ENCODE measurements at regions not wholly inside any gene's neighbourhood (a gene's known extent, or its start where the extent isn't known, plus 50 kb on each side); places are given as distances from the start of the nearest gene placed in this dataset.

- DNase-seq, result no peak
Measured at GRCh38 chr2:24439971-24440340, 51.1 kb upstream of the NCOA1 start.

DNA sequence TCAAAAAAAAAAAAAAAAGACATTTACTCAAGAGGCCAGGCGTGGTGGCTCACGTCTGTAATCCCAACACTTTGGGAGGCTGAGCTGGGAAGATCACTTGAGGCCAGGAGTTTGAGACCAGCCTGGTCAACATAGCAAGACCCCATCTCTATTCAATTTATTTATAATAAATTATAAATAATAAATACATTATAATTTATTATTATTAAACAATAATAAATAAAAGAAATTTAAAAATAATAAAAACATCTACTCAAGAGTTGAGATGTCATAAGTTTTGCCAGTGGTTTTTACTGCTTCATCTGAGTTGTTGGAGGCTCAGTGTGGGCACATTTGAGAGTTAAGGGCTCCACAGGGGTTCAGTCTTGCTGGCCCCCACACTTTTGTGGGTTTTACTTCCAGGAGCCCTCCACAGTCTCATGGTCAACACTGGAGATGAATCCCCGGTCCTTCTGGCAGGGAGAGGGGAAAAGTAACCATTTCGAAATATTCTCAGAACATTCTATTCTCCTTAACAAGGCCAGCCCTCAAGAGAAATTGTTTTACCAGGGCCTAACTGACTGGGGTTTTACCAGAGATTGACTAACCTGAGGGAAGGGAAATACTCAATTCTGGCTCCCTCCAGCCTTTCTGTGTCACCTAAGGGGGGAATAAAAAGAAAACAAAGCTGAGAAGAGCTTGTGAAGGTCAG lies 51.6 kb upstream of the NCOA1 start:
- DNase-seq, result no peak

- DNase-seq, result no peak
Measured at GRCh38 chr2:24438106-24438505, 52.9 kb upstream of the NCOA1 start.

DNA sequence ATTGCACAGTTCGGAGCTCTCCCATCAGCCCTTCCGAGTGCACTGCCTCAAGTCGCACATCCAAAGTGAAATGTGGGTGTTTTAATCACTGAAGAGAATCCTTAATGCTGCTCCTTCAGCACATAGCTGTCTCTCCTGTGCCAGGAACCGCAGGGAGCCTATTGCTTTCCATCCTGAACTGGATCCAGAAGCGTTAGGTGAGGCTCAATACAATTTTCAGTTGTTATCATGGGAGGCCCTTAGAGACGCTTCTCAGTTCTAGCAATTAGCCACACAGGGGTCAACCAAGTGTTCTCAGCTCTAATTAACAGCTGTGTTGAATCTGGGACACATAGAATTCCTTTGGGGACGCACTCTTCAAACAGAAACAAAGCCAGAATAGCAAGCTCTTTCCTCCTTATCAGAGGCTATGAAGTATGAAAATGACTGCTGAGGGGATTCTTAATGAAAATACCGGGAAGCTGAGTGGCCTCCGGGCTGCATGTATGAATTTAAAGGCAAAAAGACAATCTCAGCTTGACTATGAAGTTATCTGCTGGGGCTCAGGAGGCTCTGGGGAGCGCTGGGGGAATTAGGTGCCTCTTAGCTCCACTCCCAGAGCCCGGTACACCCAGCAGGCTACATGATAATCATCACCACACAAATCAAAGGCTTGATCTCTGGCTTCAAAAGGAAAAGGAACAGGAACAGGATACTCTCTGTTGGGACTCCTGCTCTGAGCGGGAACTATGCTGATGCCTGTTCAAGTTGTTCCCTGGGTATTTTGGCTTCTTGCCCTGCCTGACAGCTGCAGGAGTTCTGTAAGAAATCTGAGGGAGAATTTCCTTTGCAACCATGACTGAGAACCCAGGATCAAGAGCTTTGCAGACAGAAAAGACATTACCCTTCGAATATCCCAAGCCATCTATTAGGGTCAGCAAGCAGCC lies 55.4 kb upstream of the NCOA1 start:
- no peak for DNase-seq

DNA sequence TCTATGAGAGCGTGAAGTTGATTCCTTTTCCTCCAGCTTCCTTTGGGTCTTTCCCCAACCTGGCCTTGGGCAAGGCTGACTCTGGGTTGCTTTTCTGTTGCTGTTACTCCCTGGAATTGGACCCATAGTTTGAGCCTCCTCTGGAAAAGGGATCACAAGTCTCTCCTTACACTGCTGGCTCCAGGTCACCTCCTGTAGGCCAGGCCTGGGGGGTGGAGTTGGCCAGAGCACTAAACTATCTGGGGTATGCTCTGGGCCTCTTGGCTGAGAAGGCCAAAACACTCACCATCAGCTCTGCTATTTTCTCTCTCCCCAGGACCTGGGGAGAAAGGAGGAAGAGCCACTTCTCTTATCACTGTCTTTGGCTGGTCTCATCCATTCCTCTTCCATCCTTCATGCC lies 56.5 kb upstream of the NCOA1 start:
- no peak for DNase-seq

DNA sequence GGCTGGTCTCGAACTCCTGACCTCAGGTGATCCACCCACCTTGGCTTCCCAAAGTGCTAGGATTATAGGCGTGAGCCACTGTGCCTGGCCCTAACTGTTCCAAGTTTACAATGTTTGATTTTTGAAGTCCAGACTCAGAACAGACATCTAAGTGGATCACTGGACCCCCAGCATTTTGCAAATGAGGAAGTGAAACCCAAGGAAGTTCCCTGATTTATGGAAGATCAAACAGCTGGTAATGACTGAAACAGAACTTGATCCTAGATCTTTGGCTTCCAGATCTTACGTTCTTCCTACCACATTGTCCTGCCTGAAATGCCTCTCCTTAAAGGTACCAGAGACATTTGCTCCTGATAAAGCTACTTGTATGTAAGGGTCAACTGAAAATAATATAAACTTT lies 58.3 kb upstream of the NCOA1 start:
- DNase-seq, result peak; percentile 38

DNA sequence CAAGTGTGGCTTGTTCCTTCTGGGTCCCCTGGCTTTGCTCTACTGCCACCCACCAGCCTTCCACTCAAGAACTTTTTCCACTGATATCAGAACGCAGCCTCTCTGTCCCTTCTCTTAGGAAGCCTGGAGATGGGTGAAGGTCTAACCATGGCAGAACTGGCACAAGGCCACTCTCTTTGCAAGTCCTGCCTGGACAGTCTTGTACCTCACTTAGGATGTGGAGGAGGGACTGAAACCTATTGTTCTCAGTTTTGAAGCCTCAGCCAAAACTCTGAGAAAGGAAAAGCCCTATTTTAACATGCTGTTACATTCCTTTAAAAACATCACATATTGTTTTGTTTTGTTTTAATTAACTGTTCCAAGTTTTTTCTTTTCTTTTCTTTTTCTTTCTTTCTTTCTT lies 58.9 kb upstream of the NCOA1 start:
- DNase-seq, result no peak

DNA sequence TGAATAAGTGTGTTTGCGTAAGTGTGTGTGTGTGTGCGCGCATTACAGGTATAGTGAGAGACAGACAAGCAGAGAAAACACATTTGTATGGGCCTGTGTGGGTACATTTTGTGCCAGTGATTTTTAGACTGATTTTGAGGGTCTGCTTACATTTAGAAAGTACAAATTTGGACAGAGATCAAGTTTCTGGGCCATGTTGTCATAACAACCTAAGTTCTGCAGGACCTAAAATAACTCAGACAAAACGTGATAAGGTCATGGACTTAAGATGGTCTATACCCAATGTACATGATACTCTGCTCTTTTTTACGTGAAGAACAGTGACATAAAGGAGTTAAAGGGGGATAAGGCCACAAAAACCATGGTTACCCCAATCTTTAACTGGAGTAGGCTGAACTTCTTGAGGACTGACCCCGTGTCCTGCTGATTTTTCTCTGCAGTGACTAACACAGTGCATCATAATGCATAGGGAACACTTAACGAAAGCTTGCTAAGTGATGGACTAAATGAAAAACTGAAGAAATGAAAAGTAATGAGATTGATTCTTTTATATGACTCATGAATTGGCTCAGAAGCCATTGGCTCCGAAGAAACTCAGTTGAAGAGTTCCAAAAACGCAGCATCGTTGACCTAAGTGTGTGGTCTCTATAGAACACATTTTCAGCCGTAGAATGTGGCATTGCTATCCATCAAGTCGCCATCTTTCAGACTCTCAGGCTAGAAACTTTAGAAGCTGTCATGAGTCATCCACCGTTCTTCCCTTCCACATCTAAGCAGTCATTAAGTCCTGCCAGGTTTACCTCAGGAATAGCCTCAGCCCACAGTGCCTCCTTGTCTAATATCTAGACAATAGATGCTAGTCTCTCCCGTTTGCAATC lies 61.6 kb upstream of the NCOA1 start:
- DNase-seq, result no peak

DNA sequence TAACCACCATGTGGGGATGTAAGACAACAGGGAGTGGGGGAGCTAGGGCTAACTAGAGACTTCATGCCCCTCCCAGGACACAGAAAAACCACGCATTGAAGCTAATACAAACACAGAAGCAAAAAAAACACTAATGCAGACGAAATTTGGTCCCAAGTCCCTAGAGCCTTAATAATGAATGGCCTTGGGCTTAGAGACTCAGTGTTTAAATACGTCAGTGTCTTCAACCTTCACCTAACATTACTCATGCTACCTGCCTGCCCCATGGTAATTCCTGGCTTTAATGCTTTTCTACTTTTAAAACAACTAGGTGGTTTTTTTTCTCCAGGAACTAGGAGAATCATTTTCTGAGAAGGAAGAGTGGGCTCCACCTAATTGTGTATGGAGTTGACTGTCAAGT lies 64.1 kb upstream of the ITSN2 start:
- DNase-seq, result no peak

GRCh38 chr2:24423095-24423494 lies 62.8 kb upstream of the ITSN2 start:
- no peak for DNase-seq

- peak; percentile 67 for DNase-seq
Measured at GRCh38 chr2:24421668-24422067, 61.3 kb upstream of the ITSN2 start.

DNA sequence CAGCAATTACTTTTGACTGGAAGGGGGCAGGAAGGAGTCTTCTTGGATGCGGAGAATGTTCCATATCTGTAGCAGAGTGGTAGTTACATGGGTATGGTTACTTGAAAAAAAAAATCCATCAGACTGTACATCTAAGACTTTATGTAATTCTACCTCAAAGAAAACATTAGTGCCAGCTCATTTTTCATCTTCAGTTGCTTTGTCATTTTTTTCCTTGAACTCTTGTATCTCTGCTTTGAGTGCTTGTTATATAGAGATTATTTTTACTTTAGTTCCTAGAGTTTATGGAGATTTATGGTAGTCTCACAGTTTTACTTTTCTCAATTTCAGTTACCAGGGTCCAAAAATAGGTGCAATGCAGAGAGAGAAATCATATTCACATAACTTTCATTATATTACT lies 60.0 kb upstream of the ITSN2 start:
- no peak for DNase-seq

DNA sequence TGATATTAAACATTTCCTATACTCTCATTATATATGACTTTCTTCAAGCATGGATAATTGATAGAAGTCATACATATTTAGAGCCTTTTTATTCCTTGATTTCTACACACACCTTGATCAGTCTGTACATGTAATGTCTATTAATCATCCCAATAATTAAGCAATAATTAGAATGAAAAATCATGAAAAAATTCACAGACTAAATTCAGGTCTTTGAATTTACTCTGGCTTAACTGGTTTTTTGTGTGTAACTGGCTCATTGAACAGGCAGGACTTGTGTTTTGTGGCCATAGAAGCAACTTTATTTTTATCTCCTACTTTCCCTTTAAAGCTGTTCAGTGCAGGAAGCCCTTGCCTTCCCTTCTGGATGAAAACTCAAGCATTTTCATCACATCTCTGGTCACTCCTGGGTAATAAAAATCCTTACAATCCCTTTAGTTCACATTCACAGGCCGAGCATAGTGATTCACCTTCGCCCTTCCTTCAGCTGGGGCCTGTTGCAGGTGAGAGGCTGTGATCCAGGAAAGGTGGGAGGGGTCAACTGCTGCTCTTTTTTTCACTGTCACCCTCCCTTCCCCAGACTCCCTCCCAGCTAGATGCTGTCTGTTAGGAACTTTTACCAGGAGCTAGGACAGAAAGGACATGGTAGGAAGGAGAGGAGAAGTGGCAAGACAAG lies 58.0 kb upstream of the ITSN2 start:
- DNase-seq, result no peak

DNA sequence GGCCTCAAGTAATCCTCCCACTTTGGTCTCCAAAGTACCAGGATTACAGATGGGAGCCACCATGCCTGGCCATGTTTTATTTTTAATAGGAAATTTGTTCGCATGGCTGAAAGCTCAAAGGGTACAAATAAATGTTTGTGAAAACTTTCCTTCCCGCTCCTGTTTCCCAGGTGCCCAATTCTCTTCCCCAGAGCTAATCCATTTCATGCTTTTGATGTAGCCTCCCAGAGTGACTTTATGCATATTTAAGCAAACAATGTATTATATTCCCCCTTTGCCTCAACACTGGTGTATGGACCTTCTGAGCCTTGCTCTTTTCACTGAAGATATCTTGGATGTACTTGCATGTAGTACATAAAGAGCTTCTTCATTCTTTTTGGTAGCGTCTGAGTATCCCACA lies 52.5 kb upstream of the ITSN2 start:
- no peak for DNase-seq

DNA sequence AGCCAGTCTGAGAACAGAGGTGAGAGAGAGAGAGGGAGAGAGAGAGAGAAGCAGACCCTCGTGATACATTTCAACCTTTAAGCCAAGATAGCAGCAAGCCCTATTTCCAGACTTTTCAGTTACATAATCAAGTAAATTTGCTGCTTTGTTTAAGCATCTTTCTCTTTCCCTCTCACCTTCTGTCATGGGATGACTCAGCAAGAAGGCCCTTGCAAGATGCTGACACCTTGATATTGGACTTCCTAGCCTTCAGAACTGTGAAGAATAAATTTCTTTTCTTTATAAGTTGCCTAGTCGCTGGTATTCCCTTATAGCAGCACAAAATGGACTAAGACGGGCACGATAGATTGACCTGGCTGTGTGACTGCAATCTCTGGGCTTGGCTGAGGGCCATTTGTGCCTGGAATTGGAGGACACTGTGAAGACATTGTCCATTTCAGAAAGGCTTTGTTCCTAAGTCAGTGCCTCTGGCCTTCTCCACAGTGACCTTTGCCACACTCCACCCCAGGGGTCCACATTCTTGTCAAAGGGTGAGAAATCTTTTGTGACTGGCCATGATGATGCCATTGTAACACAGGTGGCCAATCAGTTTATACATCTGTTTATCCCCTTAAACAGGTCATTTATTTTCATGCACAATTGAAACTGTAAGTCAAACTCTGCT lies 51.3 kb upstream of the ITSN2 start:
- DNase-seq, result no peak

GRCh38 chr2:24410976-24411375 lies 50.6 kb upstream of the ITSN2 start:
- DNase-seq, result no peak

GRCh38 chr2:24409700-24410556 lies 49.6 kb upstream of the ITSN2 start:
- peak; percentile 64 for DNase-seq
